ENCODE measurements at regions not wholly inside any gene's neighbourhood (a gene's known extent, or its start where the extent isn't known, plus 50 kb on each side); places are given as distances from the start of the nearest gene placed in this dataset.

- TF ChIP-seq CTCF (IDR thresholded peaks at IDR 0.05) (no peak), SIN3A (IDR thresholded peaks at IDR 0.05; ENCODE audit: borderline replicate concordance, insufficient read depth, low read depth, low read length) (no peak), REST (IDR thresholded peaks at IDR 0.05; ENCODE audit: insufficient read depth in 1 of 2, low read depth in 2 of 2, low read length in 1 of 2) (no peak)
These were observed 1143.4 kb downstream of the ARAP2 start for GRCh38 chr4:35100932-35101331.

Measured in Panc1 (cell line).